H1 (cell line): ENCODE measurements at regions not wholly inside any gene's neighbourhood (a gene's known extent, or its start where the extent isn't known, plus 50 kb on each side); places are given as distances from the start of the nearest gene placed in this dataset.

Source experiments
- CTCF ChIA-PET: fragments of 300-600 bp; sonication (Branson Sonifier 250); formaldehyde crosslinking; loops from one replicate; lab custom pipeline; 2021; ENCODE audit not compliant: partially characterized antibody; lab: Charles Lee
- POLR2A ChIA-PET: fragments of 300-600 bp; sonication (Branson Sonifier 250); formaldehyde crosslinking; loops from one replicate; lab custom pipeline; 2021; ENCODE audit warnings: inconsistent platforms; ENCODE audit not compliant: partially characterized antibody; lab: Charles Lee
- DNase-seq, 2 experiments: peaks; one replicate each; pipeline versions ENCODE4 v3.0.0 to v3.0.0-alpha.2; 2010 to 2022; ENCODE audit warnings: low spot score in 2 of 2, low read depth in 1 of 2, mixed read lengths in 1 of 2
- FAIRE-seq: peaks from 2 replicates; lab custom pipeline; 2011; peaks lifted over from hg19 to GRCh38; lab: Jason Lieb, UNC
- H2AFZ ChIP-seq: 2 replicates; pipeline ENCODE4 v1.8.1; 2012; ENCODE audit warnings: low read length, inconsistent platforms
- H2AK5ac ChIP-seq: 2 replicates; pipeline ENCODE4 v1.6.1; 2013; ENCODE audit warnings: low read depth, low read length
- H2BK120ac ChIP-seq: replicated peaks from 2 replicates; pipeline ENCODE3; 2013; ENCODE audit warnings: low read depth, low read length, inconsistent platforms
- H2BK12ac ChIP-seq: 2 replicates; pipeline ENCODE4 v1.6.1; 2013; ENCODE audit warnings: low read depth, low read length
- H2BK15ac ChIP-seq: 2 replicates; pipeline ENCODE4 v1.6.1; 2013; ENCODE audit warnings: low read length
- H2BK20ac ChIP-seq: 2 replicates; pipeline ENCODE4 v1.6.1; 2013; ENCODE audit warnings: low read length
- H2BK5ac ChIP-seq: 2 replicates; pipeline ENCODE4 v1.6.1; 2013; ENCODE audit warnings: low read depth, low read length
- H3K14ac ChIP-seq: 2 replicates; pipeline ENCODE4 v1.6.1; 2013; ENCODE audit warnings: inconsistent platforms; ENCODE audit not compliant: insufficient read length
- H3K18ac ChIP-seq: 2 replicates; pipeline ENCODE4 v1.6.1; 2013; ENCODE audit warnings: low read length; ENCODE audit errors: extremely low read depth
- H3K23ac ChIP-seq: 2 replicates; pipeline ENCODE4 v1.6.1; 2013; ENCODE audit warnings: inconsistent platforms; ENCODE audit not compliant: insufficient read length
- H3K23me2 ChIP-seq: 2 replicates; pipeline ENCODE4 v1.6.1; 2013; ENCODE audit warnings: low read depth, low read length
- H3K27ac ChIP-seq: 2 replicates; pipeline ENCODE4 v1.6.1; 2011; ENCODE audit warnings: low read depth, low read length, inconsistent platforms
- H3K27me3 ChIP-seq, 4 experiments: replicated peaks in 1 of 4; 1 replicate in 1 of 4; 2 replicates in 3 of 4; pipeline versions ENCODE4 v1.6.1 to v1.8.1; 2011 to 2013; ENCODE audit warnings: low read length in 3 of 4, mild to moderate bottlenecking in 3 of 4, inconsistent platforms in 2 of 4, mixed read lengths in 2 of 4, moderate library complexity in 1 of 4; ENCODE audit not compliant: control insufficient read depth in 3 of 4, insufficient read depth in 3 of 4; ENCODE audit errors: extremely low read depth in 1 of 4
- H3K36me3 ChIP-seq, 4 experiments: 2 replicates each; pipeline versions ENCODE4 v1.6.1 to v1.8.1; 2011 to 2013; ENCODE audit warnings: mild to moderate bottlenecking in 4 of 4, low read length in 3 of 4, moderate library complexity in 2 of 4, control low read depth in 1 of 4, inconsistent platforms in 1 of 4; ENCODE audit not compliant: insufficient read depth in 4 of 4, control insufficient read depth in 2 of 4
- H3K4ac ChIP-seq: replicated peaks from 2 replicates; pipeline ENCODE3; 2013; ENCODE audit warnings: low read length, low read depth, mixed read lengths, inconsistent platforms; ENCODE audit not compliant: insufficient read length
- H3K4me1 ChIP-seq, 4 experiments: replicated peaks in 1 of 4; 1 replicate in 1 of 4; 2 replicates in 3 of 4; pipeline versions ENCODE4 v1.6.1 to v1.8.1; 2011 to 2013; ENCODE audit warnings: low read length in 3 of 4, inconsistent platforms in 2 of 4, mixed read lengths in 1 of 4; ENCODE audit not compliant: insufficient read depth in 4 of 4, control insufficient read depth in 3 of 4
- H3K4me2 ChIP-seq, 2 experiments: 2 replicates each; pipeline versions ENCODE4 v1.6.1 to v1.8.1; 2011 to 2013; ENCODE audit warnings: low read depth in 2 of 2, low read length in 2 of 2, control low read depth in 1 of 2, inconsistent platforms in 1 of 2, mild to moderate bottlenecking in 1 of 2; ENCODE audit not compliant: insufficient read depth in 1 of 2
- H3K4me3 ChIP-seq, 4 experiments: fragments of 200-600, 300-600 bp in 1 of 4; sonication (generic), shearing (Covaris generic), sonication (Bioruptor Twin) in 1 of 4; 2 replicates each; pipeline versions ENCODE4 v1.5.1 to v1.8.1; 2011 to 2016; ENCODE audit warnings: low read length in 4 of 4, low read depth in 3 of 4, control low read depth in 2 of 4, inconsistent platforms in 2 of 4, mild to moderate bottlenecking in 2 of 4, mixed read lengths in 1 of 4, moderate library complexity in 1 of 4; ENCODE audit not compliant: insufficient read depth in 2 of 4; ENCODE audit errors: extremely low read depth in 1 of 4
- H3K56ac ChIP-seq: replicated peaks from 2 replicates; pipeline ENCODE3; 2013; ENCODE audit warnings: low read depth, mild to moderate bottlenecking, mixed read lengths, low read length, inconsistent platforms; ENCODE audit not compliant: insufficient read length
- H3K79me1 ChIP-seq: 2 replicates; pipeline ENCODE4 v1.6.1; 2013; ENCODE audit warnings: low read depth, low read length, control low read depth
- H3K79me2 ChIP-seq, 2 experiments: 2 replicates each; pipeline versions ENCODE4 v1.6.1 to v1.8.1; 2012 to 2013; ENCODE audit warnings: low read length in 2 of 2, mild to moderate bottlenecking in 2 of 2, inconsistent platforms in 1 of 2; ENCODE audit not compliant: insufficient read depth in 2 of 2, control insufficient read depth in 1 of 2
- H3K9ac ChIP-seq, 4 experiments: replicated peaks in 1 of 4; 1 replicate in 1 of 4; 2 replicates in 3 of 4; pipeline versions ENCODE4 v1.6.1 to v1.8.1; 2011 to 2013; ENCODE audit warnings: low read depth in 3 of 4, low read length in 3 of 4, control low read depth in 2 of 4, mild to moderate bottlenecking in 2 of 4, moderate library complexity in 2 of 4, inconsistent platforms in 1 of 4; ENCODE audit errors: extremely low read depth in 1 of 4
- H3K9me3 ChIP-seq, 2 experiments: 2 replicates each; pipeline versions ENCODE4 v1.6.1 to v1.8.1; 2012 to 2013; ENCODE audit warnings: mild to moderate bottlenecking in 2 of 2, moderate library complexity in 2 of 2, control low read depth in 1 of 2, inconsistent platforms in 1 of 2, low read depth in 1 of 2, low read length in 1 of 2, mixed read lengths in 1 of 2; ENCODE audit not compliant: insufficient read depth in 2 of 2
- H4K20me1 ChIP-seq, 2 experiments: replicated peaks in 1 of 2; 2 replicates each; pipeline versions ENCODE3 to v1.8.1; 2011 to 2013; ENCODE audit warnings: inconsistent platforms in 2 of 2, low read length in 2 of 2, mild to moderate bottlenecking in 1 of 2; ENCODE audit not compliant: insufficient read depth in 2 of 2, control insufficient read depth in 1 of 2
- H4K5ac ChIP-seq: 2 replicates; pipeline ENCODE4 v1.6.1; 2013; ENCODE audit warnings: low read length, low read depth, mixed read lengths, inconsistent platforms; ENCODE audit not compliant: insufficient read length
- H4K8ac ChIP-seq: 2 replicates; pipeline ENCODE4 v1.8.0; 2013; ENCODE audit warnings: mild to moderate bottlenecking, moderate library complexity, low read length, inconsistent platforms; ENCODE audit not compliant: insufficient read depth; ENCODE audit errors: extremely low read depth
- H4K91ac ChIP-seq: replicated peaks from 2 replicates; pipeline ENCODE3; 2013; ENCODE audit warnings: low read length, mixed read lengths, inconsistent platforms; ENCODE audit not compliant: insufficient read length
- BCL11A ChIP-seq, 2 experiments: IDR thresholded peaks; one replicate each; pipeline ENCODE4 v1.6.1; 2011; ENCODE audit warnings: low read depth in 2 of 2, low read length in 2 of 2, mild to moderate bottlenecking in 2 of 2
- KDM1A ChIP-seq: fragments of 200-600, 300-600 bp; sonication (generic); IDR thresholded peaks from 2 replicates; pipeline ENCODE4 v1.7.1; 2016; ENCODE audit warnings: mild to moderate bottlenecking, low read length, borderline replicate concordance
- RFX5 ChIP-seq: IDR thresholded peaks from 2 replicates; pipeline ENCODE4 v1.6.1; 2011; ENCODE audit warnings: low read depth, low read length, improper control_type of control experiment, borderline replicate concordance
- SP2 ChIP-seq: IDR thresholded peaks from 2 replicates; pipeline ENCODE4 v1.6.1; 2012; ENCODE audit warnings: mild to moderate bottlenecking, low read length, inconsistent platforms
- WGBS, 2 experiments: shearing (Covaris generic) in 1 of 2; methylation state at CpG; one replicate each; pipeline versions ENCODE4 v1.1.6 to v1.1.7; 2013 to 2015; ENCODE audit warnings: low lambda C conversion rate in 2 of 2, mixed read lengths in 2 of 2, inconsistent platforms in 1 of 2, low coverage in 1 of 2, missing lambda C conversion rate in 1 of 2; ENCODE audit not compliant: insufficient replicate concordance in 2 of 2, insufficient coverage in 1 of 2, insufficient read length in 1 of 2; ENCODE audit errors: extremely low coverage in 1 of 2, missing lambda C conversion rate in 1 of 2; 5-methylcytosine and 5-hydroxymethylcytosine counted together

- Histone ChIP-seq H3K23ac (no peak overlapping the region), H3K79me1 (no peaks in the 10 kb centered on the region), H2BK12ac (no peak overlapping the region), H4K5ac (no peak overlapping the region), H3K9ac (no peak overlapping the region), H3K23me2 (no peaks in the 10 kb centered on the region), H3K14ac (no peak overlapping the region), H3K4ac (no peak overlapping the region), H2AK5ac (no peak overlapping the region), H3K56ac (no peak overlapping the region), H3K4me1 (no peaks in the 10 kb centered on the region), H3K27me3 (no peaks in the 10 kb centered on the region; a peak in 1 of 7 replicates), H2BK15ac (no peak overlapping the region), H3K9me3 (no peaks in the 10 kb centered on the region), H4K20me1 (no peaks in the 10 kb centered on the region), H2AFZ (no peak overlapping the region), H3K18ac (no peak overlapping the region), H3K79me2 (no peaks in the 10 kb centered on the region), H4K8ac (no peak overlapping the region), H3K36me3 (no peaks in the 10 kb centered on the region), H2BK20ac (no peak overlapping the region), H3K27ac (no peak overlapping the region), H3K4me2 (no peak overlapping the region), H4K91ac (no peak overlapping the region), H2BK120ac (no peak overlapping the region), H2BK5ac (no peak overlapping the region), H3K4me3 (no peak overlapping the region)
- FAIRE-seq (no peak), DNase-seq (no peak)
- POLR2A ChIA-PET = no interaction called here
- TF ChIP-seq KDM1A (no peak), SP2 (no peak), RFX5 (no peak), BCL11A (IDR thresholded peaks at IDR 0.05; ENCODE audit: low read depth in 2 of 2, low read length in 2 of 2) (no peak)
- WGBS, 2 experiments = 97% methylated on average over 9 of the region's 9 CpGs; no CpG with 5 or more reads in 1 of the 2 experiments
- CTCF ChIA-PET = interaction anchor here (3.0 kb wide), 1 partner anchor 29 kb away, joined by 10 read pairs; no protein-coding TSS in a partner anchor
Observed at GRCh38 chr9:16068476-16068875, 515.6 kb downstream of the CCDC171 start.
